ENCODE measurements at regions not wholly inside any gene's neighbourhood (a gene's known extent, or its start where the extent isn't known, plus 50 kb on each side); places are given as distances from the start of the nearest gene placed in this dataset.
"Not testable (repeated sequence)": the region's sequence is repeated elsewhere in the genome, so short reads cannot be mapped to it uniquely, and the experiment has no call there.

DNA sequence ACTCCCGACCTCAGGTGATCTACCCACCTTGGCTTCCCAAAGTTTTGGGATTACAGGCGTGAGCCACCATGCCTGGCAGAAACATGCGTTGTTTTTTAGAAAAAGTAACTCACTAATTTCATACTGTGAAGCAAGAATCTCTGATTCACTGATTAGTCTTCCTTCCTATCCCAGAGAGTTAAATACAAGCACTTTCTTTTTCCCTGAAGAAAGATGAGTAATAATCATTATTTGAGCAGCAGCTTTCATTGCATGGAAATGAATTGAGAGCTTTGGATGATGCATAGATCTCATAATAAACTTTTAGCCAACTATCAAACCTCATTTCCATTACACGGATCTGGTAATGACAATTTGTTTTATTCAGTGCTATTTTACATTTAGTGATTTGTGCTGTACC lies 892.5 kb upstream of the EYS start:
- no peak for DNase-seq (ENCODE audit: low spot score)

DNA sequence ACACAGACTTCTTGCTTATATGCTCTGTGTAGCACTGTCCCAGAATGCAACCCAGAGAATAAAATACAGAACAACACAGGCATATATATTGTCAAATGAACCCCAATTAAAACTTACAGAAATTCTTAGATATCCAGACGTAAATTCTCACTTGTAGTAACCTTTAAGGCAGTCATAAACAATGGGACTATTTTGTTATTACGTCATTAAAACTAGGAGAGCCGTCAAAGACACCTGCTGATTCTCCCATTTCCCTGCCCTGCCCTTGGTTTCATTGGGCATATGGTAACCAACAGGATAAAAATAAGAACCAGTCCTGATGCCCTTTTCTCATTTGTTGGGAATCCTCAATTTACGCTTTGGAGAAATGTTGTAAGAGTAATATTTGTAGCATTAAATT lies 871.3 kb upstream of the EYS start:
- no peak for DNase-seq (ENCODE audit: low spot score)

DNA sequence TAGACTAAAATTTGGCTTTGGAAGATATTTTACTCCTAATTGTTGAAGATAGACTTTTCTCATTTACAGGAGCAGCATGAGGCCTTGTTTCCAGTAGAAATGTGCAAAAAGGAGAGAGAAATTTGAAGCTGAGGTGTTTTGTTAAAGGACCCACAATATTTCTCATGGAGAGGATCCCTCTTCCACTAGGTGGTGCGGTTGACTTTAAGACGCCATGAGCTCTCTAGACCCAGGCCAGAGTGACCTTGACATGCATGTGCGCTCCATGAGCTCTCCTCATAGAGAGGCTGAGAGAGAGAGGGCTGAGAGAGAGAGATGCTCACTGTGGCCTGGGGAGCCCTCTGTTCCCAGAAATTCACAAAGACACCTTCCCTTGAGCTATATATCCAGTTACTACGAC lies 861.2 kb upstream of the EYS start:
- DNase-seq (ENCODE audit: low spot score) = peak; percentile 19

DNA sequence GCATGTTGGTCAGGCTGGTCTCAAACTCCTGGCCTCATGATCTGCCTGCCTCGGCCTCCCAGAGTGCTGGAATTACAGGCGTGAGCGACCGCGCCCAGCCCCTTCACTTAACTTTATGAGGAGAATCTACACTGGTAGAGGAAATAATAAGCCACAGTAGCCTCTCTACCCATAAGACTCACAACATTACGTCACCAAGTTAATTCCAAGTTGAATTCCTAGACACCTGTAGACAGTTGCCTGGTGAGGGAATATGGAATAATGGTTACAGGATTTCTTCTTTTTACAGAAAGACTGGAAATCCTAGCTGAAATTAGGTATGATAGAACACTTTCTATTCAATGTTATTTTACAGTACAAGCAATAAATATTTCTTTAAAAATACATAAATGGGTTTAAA lies 854.5 kb upstream of the EYS start:
- no peak for DNase-seq (ENCODE audit: low spot score)

DNA sequence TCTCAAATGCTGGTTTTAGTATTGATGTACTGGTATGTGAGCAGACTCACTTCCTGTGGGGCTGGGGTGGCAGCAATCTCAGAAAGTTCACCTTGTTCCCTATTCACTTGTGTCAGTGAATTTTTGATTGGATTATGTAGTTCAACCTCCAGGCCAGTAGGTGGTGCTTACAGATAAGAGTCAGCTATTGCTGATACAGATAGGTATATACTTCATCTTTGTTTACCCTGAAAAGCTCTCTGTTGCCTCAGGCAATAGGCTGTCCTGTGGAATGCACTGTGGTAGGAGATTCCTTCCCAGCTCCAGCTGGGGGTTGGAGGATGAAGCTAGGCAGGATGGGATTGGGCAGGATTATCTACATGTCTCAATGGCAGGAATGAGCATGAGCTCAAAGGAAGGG lies 851.2 kb upstream of the EYS start:
- DNase-seq (ENCODE audit: low spot score) = no peak

DNA sequence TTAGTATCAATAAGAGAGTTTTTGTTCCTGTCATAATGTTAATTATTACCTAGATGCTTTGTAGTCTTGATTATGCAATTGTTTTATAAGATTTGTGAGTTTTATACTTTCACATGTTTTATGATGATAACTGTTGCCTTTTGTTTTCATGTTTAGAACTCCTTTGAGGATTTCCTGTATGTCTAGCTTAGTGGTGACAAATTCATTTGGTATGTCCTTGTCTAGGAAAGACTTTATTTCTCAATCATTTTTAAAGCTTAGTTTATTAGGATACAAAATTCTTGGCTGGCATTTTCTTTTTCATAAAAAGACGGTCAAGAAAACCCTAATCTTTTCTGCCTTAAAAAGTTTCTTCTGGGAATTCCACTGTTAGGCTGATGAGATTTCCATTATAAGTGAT lies 849.9 kb upstream of the EYS start:
- no peak for DNase-seq (ENCODE audit: low spot score)

DNA sequence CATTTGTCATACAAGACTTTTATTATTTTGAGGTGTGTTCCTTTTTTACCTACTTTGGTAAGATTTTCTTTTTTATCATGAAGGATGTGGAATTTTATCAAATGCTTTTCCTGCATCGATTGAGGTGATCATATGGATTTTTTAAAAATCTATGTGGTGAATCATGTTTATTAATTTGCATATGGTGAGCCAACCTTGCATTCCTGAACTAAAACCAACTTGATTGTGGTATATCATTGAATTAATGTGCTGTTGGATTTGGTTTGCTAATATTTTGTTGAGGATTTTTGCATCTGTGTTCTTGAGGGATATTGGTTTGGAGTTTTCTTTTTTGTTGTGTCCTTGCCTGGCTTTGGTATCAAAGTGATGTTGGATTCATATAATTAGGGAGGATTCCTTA lies 848.1 kb upstream of the EYS start:
- DNase-seq (ENCODE audit: low spot score) = no peak

DNA sequence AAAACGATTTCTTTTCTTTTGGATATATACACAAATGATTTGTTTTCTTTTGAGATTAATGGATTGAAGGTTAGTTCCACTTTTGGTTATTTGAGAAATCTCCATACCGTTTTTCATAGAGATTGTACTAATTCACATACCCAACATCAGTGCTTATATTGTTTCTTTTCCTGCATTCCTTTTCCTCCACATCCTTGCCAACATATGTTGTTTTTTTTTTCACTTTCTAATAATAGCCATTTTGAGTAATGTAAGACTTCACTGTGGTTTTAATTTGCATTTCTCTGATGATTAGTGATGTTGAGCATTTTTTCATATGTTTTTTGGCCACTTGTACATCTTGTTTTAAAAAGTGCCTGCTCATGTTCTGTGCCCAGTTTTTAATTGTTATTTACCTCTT lies 846.4 kb upstream of the EYS start:
- no peak for DNase-seq (ENCODE audit: low spot score)

DNA sequence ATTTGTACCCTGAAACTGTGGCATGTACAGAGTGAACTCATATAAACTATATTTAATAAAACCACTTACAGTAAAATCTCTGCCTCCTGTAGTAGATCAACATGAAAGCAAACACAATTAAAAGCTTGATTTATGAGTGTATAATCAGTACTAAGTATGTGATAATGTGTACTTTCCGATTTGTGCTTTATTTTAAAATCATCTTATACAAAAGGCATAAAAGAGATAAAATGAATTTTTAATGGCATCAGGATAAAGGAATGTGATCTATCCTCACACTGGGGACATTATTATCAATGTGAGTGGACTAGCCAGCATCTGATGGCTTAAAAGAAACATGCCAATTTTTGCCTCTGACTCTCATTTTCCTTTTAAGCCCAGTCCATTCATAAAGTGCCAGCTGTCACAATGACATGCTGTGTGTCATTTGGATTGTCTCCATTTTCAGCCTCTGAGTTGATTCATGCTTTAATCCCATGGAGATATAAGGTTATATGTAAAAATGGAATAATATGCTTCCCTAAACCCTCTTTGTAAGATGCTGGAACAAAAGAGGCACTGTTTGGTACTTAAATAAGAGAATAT lies 831.6 kb upstream of the EYS start:
- DNase-seq (ENCODE audit: low spot score) = no peak

DNA sequence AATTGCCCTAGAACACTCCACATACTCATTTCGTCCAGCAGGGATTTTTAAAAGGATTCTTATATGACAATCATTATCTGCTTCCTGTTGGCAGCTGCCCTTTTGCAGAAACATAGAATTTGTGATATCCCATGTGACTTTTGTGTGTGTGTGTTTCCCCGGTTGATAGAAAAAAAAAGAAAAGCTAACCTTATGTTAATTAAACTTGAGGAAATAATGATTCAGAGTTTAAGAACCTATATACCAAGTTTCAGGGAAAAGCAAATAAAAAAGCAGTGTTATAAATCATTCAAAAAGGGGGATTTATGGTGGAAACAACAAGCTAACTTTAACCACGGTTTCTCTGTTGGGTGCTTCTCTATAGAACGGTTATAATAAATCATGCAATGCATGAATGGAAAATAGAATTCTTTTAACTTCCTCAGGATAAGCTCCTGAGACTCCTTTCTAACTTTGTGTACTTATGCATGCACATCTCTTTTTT lies 826.9 kb upstream of the EYS start:
- DNase-seq (ENCODE audit: low spot score) = no peak

DNA sequence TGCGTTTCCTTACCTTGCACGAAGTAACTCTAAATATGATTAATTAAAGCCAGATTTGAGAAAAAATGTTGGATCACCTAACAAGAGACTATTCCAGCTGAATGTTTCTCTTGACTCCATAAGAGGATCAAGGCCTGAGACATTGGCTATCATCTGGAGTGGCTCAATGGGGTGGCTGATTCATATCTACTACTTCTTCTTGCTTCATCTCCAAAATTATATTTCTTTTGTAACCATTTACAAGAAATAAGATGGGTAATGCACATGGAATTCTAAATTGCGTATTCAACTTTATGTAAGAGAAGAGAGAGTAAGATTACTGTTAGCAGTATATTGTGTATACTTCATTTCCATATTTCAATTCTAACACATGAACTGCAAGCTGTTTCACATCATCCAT lies 819.0 kb upstream of the EYS start:
- no peak for DNase-seq (ENCODE audit: low spot score)

DNA sequence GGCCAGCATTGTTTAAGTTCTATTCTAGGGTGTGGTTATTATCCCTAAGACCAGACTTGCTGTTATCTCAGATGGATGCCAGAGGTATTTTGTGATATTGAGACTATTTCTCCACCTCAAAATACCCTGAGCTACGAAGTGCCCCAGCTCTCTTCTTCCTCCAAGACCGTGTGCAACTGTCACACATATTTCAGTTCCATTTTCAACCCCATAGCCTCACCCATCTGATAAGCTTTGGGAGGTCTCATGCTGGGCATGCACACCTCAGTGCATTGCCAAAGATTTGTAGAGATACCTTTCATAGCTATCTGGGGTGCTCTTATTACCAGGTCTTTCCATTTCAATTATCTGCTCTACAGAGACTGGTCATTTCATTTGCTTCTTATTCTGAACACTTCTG lies 815.8 kb upstream of the EYS start:
- DNase-seq (ENCODE audit: low spot score) = no peak

DNA sequence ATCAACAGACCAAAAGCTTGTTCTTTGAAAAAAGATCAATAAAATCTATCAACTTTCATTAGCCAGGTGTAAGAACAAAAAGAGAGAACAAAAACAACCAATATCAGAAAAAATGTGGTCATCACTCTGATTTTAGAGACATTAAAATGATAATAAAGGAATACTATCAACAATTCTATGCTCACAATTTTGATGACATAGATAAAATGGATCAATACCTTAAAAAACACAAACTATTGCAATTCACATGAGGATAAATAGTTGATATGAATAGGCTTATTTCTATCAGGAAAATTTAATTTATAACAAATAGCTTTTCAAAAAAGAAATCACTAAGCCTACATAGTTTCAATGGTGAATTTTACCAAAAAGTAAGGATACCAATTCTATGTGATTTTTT lies 809.4 kb upstream of the EYS start:
- no peak for DNase-seq (ENCODE audit: low spot score)

DNA sequence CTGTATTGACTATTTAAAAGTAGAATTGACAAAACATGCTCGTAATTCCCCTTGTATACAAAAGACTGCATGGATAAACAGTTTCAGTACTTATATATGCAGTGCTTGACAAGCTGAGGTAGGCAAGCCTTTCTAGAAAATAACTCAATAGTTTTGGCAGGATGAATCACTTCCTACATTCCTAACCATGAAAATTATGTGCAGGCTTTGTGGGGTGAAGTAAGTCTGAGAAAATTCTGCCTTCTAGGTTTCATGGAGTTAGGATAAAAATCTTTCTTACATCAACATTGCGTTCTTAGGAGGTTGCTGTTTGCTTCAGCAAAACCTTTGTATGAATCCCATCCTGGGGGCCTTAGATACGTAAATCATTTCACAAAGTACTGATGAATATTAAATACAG lies 801.4 kb upstream of the EYS start:
- no peak for DNase-seq (ENCODE audit: low spot score)

DNA sequence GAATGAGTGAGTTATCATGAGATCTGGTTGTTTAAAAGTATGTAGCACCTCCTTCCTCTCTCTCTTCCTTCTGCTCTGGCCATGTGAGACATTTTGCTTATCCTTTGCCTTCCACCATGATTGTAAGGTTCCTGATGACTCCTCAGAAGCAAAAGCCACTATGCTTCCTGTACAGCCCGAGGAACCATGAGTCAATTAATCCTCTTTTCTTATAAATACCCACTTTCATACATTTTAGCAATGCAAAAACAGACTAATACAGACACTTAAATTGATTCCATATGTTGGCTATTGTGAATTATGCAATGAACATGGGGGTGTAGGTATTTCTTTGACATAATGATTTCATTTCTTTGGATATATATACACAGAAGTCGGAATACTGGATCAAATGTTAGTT lies 792.8 kb upstream of the EYS start:
- DNase-seq (ENCODE audit: low spot score) = no peak

DNA sequence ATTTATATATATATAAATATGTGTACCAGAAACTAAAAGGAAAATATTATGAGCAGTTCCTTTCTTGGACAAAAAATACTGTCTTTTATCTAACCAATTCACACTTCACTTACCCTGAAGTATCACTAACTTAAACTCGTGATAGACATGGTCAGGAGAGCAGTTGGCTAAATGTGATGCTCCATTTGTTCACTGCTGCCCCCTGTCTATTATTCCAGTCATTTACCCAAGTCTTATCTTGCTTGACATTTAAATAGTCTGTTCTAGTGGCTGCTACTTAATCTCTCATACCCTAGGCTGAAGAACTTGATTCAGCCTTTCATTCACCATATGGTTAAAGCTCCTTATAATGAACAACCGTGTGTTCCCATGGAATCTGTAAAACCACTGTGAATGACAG lies 789.6 kb upstream of the EYS start:
- DNase-seq (ENCODE audit: low spot score) = peak; percentile 37

DNA sequence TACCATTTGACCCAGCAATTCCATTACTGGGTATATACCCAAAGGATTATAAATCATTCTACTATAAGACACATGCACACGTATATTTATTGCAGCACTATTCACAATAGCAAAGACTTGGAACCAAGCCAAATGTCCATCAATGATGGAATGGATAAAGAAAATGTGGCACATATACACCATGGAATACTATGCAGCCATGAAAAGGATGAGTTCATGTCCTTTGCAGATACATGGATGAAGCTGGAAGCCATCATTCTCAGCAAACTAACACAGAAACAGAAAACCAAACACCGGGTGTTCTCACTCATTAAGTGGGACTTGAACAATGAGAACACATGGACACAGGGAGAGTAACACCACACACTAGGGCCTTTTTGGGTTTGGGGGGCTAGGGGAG lies 787.6 kb upstream of the EYS start:
- DNase-seq (ENCODE audit: low spot score) = not testable (repeated sequence)

DNA sequence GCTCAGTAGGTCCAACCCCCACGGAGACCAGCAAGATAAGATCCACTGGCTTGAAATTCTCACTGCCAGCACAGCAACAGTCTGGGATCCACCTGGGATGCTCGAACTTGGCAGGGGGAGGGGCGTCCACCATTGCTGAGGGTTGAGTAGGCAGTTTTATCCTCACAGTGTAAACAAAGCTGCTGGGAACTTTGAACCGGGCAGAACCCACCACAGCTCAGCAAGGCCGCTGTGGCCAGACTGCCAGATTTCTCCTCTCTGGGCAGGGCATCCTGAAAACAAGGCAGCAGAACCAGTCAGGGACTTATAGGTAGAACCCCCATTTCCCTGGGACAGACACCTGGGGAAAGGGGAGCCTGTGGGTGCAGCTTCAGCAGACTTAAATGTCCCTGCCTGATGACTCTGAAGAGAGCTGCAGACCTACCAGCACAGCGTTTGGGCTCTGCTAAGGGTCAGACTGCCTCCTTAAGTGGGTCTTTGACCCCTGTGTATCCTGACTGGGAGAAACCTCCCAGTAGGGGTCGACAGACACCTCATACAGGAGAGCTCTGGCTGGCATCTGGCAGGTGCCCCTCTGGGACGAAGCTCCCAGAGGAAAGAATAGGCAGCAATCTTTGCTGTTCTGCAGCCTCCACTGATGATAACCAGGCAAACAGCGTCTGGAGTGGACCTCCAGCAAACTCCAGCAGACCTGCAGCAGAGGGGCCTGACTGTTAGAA lies 782.4 kb upstream of the EYS start:
- DNase-seq (ENCODE audit: low spot score) = peak; percentile 14

DNA sequence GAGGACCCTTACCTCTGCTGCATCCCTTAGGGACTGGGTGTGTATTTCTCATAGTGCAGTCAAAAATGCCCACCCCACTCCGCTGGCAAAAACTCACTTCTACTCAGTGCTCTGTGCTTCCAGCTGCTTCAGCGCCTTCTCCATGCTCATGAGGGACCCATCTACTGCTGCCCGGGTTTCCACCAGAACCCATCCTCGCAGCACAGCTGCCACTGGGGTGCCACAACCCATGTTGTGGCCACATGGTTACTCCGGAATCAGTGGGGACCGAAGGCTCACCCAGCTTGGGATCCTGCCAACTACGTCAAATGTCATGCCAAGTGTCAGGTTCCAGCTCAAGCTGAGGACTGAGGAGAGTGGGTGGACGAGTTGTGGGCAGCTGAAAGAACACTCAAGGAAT lies 774.2 kb upstream of the EYS start:
- no peak for DNase-seq (ENCODE audit: low spot score)

DNA sequence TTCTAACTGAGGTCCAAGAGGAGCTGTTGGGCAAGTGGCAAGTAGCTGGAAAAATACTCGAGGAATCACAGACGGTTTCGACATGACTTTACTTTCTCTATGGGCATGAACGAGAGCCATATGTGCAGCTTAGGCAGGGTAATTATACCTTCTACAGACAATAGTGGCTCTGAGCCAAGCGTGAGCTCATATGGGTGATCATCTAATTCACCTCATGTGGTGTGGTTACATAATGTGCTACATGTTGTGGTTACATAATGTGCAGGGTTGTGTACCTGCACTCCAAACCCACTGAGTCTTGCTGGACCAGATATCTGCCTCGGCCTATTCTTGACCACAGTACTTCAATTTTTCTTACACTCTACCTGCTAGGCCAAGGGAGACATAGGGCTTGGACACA lies 771.7 kb upstream of the EYS start:
- no peak for DNase-seq (ENCODE audit: low spot score)

DNA sequence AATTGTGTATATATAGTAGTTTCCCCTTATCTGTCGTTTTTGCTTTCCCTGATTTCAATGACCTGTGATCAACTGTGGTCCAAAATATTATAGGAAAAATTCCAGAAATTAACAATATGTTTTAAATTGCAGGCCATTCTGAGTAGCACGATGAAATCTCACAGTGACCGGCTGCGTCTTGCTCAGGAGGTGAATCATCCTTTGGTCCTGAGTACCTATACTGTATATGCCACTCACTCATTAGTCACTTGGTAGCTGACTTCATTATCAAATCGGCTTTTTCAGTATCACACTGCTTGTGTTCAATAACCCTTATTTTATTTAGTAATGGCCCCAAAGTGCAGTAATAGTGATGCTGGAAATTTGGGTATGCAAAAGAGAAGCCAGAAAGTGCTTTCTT lies 728.3 kb upstream of the EYS start:
- DNase-seq (ENCODE audit: low spot score) = no peak

DNA sequence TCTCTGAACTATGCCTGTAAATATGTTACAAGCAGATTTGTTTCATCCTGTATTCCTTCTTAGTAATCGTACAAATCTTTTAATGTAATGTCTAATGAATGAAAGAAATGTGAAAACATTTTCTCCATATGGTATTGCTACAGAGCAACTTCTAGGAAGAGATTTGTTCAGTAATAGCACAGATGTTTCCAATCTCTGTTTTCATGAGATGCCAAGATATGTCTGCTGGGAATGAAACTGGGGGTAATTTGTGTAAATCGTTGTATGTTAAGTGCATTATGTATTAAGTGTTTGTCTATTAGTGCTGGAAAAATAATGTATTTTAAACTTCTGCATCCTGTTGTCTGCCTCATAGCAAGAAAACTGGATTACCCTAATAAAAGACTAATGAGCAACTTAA lies 722.2 kb upstream of the EYS start:
- no peak for DNase-seq (ENCODE audit: low spot score)

DNA sequence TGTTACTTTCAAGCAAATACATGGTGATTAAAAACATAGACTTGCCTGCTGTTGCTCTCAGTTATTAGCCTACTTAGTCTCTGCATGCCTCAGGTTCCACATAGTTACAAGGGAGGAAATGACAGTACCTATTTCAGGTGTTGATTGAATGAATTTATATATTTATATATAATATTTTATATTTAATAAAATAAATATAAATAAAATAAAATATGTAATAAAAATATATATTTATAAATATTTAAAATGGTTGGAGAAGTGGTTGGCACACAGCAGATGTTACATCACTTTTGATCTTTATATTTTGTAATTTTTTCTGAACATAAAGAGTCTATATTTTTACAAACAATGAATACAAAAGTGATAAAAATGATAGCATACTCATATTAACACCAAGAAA lies 716.0 kb upstream of the EYS start:
- no peak for DNase-seq (ENCODE audit: low spot score)

DNA sequence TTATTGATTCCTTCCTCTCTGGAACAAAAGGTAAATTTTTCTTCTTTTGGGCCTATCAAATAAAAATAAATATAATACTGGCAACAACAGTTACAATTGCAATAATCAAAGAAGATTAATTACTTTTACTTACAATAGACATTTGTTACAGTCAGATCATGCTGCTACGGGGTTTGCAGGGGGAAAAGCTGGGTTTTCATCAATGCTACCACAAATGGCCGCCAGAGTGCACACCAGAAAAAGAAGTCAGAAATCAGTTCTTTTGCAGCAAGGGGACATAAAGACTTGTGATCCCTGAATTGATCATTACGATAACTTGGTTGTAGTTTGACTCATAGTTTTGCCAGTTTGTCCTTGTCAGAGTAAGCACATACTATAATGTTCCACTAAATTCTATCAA lies 714.5 kb upstream of the EYS start:
- DNase-seq (ENCODE audit: low spot score) = peak; percentile 10

Data from HuH-7 (cell line).